LNCAP (cell line): ENCODE measurements at regions not wholly inside any gene's neighbourhood (a gene's known extent, or its start where the extent isn't known, plus 50 kb on each side); places are given as distances from the start of the nearest gene placed in this dataset.
A peak's percentile ranks its signal among the peaks of the same experiment; 100 is the strongest.

ENCODE experiments used
- TF ChIP-seq, protein P1 (sequence below): fragments of 450-650 bp; IDR thresholded peaks from 2 replicates; pipeline ENCODE4 v1.5.1; 2017; ENCODE audit warnings: mild to moderate bottlenecking

DNA sequence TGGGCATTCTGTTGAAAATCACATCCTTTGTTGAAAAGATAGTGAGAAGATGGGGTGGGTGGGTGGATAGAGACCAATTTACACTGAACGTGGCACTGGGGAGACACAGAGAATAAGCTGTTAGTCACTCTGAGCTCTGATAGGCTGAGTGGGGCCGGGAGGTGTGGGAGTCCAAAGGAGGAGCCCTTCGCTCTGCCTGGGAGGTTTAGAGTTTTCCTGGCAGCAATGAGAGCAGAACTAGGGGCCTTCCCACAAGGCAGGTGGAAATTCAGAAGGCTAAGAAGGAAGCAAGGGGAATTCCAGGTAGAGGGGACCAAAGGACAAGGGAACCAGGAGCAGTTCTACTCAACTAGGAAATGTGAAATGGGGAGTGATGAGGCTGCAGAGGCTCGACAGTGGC is 272.7 kb downstream of the RPLP1 start:
- TF ChIP-seq, protein P1, sequence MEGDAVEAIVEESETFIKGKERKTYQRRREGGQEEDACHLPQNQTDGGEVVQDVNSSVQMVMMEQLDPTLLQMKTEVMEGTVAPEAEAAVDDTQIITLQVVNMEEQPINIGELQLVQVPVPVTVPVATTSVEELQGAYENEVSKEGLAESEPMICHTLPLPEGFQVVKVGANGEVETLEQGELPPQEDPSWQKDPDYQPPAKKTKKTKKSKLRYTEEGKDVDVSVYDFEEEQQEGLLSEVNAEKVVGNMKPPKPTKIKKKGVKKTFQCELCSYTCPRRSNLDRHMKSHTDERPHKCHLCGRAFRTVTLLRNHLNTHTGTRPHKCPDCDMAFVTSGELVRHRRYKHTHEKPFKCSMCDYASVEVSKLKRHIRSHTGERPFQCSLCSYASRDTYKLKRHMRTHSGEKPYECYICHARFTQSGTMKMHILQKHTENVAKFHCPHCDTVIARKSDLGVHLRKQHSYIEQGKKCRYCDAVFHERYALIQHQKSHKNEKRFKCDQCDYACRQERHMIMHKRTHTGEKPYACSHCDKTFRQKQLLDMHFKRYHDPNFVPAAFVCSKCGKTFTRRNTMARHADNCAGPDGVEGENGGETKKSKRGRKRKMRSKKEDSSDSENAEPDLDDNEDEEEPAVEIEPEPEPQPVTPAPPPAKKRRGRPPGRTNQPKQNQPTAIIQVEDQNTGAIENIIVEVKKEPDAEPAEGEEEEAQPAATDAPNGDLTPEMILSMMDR, result no peak

DNA sequence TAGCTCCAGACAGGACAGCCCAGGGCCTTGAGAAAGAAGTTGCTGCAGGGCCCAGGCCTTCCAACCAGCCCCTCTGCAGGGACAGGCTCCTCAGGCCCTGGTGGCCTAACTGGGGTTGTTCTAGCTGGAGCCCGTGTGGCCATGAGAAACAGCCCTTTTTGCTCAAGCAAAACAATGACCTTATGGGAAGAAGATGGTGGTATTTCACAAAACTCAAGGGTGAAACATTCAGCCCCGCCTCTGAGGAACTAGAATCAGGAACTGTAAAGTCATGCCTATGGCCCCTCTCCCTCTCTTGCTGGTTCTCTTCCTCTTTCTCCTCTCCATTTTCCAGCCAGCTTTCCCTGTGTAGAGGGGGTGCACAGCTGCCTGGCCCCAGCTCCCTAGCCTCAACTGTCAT is 273.3 kb downstream of the RPLP1 start:
- TF ChIP-seq, protein P1, result no peak

DNA sequence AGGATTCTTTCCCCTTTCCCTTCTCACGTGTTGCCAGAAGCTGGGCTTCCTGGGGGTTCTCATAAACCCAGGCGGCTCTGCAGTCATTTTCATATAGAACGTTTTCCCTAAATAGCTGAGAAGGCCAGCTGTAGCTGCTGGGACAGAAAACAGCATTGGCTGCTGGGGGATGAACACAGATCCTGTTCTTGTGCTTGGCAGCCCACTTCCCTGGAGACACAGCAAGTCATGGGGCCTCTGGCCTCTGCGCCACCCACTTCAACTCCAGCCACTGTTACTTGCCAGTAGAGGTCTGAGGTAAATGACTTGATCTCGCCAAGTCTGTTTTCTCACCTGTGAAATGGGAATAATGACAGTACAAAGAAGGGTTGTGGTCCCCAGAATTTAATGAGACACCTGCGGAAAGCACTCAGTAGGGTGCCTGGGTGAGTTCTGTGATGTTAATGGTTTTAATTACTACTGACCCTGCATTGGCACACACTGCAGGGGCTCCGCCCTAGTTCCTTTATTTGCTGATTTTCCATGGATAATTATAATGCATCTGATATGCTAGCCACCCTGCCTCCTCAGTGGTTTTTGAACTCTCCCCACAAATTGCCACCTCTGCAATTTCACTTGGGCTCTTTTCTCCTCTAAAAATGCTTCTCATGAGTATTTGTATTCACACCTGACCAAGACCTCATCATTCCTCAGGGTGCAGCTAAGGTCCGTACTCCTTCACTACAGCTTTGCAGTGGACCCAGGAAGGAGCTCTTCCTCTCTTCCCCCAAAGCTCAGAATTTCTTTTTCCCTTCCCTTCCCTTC is 274.7 kb downstream of the RPLP1 start:
- TF ChIP-seq, protein P1, result no peak

DNA sequence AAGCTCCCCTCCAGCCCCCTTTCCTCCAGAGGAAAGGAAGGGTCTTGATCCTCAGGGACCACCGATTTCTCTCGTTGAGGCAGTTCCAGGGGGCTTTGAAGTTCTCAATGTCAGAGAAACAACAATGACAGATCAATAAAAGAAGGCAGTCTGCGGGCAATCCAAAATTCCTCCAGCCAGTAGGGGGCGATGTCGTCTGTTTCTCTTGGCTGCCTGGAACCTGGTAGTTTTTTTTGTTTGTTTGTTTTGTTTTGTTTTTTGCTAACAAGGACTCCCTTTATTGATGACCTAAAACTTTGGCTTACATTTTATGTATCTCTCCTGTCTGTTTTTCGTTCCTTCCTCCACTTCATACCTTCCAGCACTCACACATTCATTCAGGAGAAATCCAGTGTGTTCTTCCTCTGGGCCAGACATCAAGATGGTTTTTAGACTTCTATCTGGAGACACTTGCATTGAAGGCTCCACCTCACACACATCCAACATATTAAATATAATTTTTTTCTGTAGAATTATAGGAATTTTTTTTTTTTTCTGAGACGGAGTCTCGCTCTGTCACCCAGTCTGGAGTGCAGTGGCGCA is 276.6 kb downstream of the RPLP1 start:
- TF ChIP-seq, protein P1, result peak; percentile 83

DNA sequence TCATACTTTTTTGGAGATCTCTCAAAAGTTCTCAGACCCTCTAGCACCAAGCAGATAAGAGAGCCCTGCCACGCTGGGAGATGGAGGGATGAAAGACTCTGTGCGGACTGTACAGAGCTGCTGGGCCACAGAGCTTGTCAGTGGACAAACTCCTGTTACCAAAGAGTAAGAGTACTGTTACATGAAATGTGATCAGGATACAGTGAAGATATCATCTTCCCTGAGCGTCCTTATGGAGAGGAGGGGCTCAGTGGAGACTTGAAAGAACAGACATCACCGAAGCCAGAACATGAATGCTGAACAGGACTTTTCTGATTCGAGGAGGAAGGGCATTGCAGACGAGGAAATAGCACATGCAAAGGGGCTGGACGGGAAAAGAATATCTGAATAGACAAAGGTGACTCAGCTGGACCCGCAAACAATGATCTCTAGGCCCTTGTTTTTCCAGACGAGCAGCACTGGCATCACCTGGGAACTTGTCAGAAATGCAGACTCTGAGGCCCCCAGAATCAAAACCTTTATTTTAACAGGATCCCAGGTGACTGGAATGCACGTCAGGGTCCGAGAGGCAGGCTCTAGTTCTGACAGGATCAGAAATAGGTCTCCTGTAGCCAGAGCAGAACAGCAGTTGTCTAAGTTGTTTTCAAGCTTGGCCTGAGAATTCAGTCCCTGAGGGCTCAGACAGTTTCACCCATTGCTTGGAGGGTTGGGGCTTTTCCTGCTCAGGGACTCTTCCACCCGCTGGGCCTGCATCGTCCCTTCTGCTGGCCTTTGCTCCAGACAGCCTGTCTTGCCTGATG is 277.9 kb downstream of the RPLP1 start:
- TF ChIP-seq, protein P1, result no peak

DNA sequence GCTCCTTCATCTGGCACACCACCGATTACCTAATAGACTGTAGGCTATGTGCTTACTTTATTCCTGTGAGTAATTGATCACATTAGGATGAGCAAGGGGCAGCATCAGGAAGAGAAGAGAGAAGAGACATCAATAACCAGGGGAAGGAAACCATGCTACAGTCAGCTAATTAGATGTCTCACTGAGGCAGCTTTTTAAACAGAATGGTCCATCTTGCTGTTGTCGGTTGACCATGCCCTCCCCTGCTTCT is 278.4 kb downstream of the RPLP1 start:
- TF ChIP-seq, protein P1, result no peak

DNA sequence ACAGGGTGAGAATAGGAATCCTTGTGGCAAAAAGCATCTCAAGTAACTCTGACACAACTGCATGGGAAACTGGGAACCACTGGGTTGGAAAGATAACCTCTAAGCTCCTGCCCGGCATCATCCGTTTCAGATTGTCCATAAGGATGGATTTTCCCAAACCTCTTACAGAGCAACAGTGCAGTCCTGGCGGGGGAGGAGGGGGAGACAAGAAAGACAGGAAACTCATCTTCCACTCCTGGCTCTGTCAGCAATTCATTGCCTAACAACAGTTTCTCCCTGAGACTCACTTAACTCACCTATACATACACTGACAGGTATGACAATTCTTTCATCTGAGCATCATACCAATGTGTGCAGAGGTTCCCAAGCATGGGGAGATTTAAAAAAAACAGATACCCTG is 279.0 kb downstream of the RPLP1 start:
- TF ChIP-seq, protein P1, result no peak
